Cardiac fibroblast (primary cell): ENCODE measurements at regions not wholly inside any gene's neighbourhood (a gene's known extent, or its start where the extent isn't known, plus 50 kb on each side); places are given as distances from the start of the nearest gene placed in this dataset.

Experiments used
- DNase-seq, 2 donors: peaks; one replicate each; pipeline versions ENCODE4 v3.0.0 to v3.0.0-alpha.2; 2010; ENCODE audit warnings: low read depth in 2 of 2
- H3K4me3 ChIP-seq, 2 donors: replicated peaks in 1 of 2; 1 replicate in 1 of 2; 2 replicates in 1 of 2; pipeline ENCODE4 v1.5.1; 2011; ENCODE audit warnings: low read depth in 2 of 2, low read length in 2 of 2, mild to moderate bottlenecking in 2 of 2, moderate library complexity in 1 of 2
- TF ChIP-seq, protein P1 (sequence below): IDR thresholded peaks from one replicate; pipeline ENCODE4 v1.5.1; 2011; ENCODE audit warnings: low read depth, mild to moderate bottlenecking, low read length, inconsistent platforms

GRCh38 chrX:155694649-155695048, 81.9 kb upstream of the TMLHE start:
- H3K4me3 ChIP-seq: no peak overlapping the region
- DNase-seq: no peak
- TF ChIP-seq, protein P1, sequence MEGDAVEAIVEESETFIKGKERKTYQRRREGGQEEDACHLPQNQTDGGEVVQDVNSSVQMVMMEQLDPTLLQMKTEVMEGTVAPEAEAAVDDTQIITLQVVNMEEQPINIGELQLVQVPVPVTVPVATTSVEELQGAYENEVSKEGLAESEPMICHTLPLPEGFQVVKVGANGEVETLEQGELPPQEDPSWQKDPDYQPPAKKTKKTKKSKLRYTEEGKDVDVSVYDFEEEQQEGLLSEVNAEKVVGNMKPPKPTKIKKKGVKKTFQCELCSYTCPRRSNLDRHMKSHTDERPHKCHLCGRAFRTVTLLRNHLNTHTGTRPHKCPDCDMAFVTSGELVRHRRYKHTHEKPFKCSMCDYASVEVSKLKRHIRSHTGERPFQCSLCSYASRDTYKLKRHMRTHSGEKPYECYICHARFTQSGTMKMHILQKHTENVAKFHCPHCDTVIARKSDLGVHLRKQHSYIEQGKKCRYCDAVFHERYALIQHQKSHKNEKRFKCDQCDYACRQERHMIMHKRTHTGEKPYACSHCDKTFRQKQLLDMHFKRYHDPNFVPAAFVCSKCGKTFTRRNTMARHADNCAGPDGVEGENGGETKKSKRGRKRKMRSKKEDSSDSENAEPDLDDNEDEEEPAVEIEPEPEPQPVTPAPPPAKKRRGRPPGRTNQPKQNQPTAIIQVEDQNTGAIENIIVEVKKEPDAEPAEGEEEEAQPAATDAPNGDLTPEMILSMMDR: no peak

DNA sequence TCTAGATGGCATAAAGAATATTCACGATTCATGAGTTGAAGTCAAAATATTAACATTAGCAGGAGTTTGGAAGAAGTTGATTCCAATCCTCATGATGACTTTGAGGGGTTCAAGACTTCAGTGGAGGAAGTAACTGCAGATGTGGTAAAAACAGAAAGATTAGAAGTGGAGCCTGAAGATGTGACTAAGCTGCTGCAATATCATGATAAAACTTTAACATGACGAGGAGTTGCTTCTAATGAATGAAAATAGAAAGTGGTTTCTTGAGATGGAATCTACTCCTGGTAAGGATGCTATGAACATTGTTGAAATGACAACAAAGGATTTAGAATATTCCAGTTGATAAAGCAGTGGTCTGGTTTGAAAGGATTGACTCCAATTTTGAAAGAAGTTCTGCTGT, 70.1 kb upstream of the TMLHE start:
- H3K4me3 ChIP-seq: no peak overlapping the region
- DNase-seq: no peak
- TF ChIP-seq, protein P1: no peak

DNA sequence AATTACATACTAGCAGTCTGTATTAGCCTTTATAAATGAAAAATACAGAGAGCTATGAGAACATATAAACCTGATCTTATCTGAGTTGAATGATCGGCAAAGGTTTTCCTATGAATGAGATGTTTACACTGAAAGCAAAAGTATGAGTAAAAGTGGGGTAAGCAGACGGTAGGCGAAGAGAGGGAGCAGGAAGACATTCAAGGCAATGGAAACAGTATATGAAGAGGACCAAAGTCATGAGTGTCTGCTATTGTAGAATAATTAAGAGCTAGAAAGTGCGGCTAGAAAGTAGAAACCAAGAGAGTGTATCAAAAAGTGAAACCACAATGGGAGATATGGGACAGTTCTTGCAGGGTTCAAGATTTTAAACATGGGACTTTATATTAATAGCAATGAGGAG, 67.0 kb upstream of the TMLHE start:
- TF ChIP-seq, protein P1: no peak
- DNase-seq: no peak
- no peak overlapping the region for H3K4me3 ChIP-seq

GRCh38 chrX:155673338-155673737, 60.6 kb upstream of the TMLHE start:
- DNase-seq: no peak
- TF ChIP-seq, protein P1: no peak
- H3K4me3 ChIP-seq: no peak overlapping the region

- TF ChIP-seq, protein P1: no peak
- no peak overlapping the region for H3K4me3 ChIP-seq
- DNase-seq: no peak
These were observed 54.0 kb upstream of the TMLHE start for GRCh38 chrX:155666741-155667140.
